ENCODE measurements at regions not wholly inside any gene's neighbourhood (a gene's known extent, or its start where the extent isn't known, plus 50 kb on each side); places are given as distances from the start of the nearest gene placed in this dataset.

GRCh38 chr6:130720076-130720715 is 107.0 kb upstream of the SMLR1 start:
- TF ChIP-seq CTCF (IDR thresholded peaks at IDR 0.05; ENCODE audit: low read depth, low read length), result no peak
- no peak for TF ChIP-seq EZH2phosphoT487 (IDR thresholded peaks at IDR 0.05; ENCODE audit: low read depth)

All from OCI-LY3 (cell line).